IMR-90 (cell line): ENCODE measurements at regions not wholly inside any gene's neighbourhood (a gene's known extent, or its start where the extent isn't known, plus 50 kb on each side); places are given as distances from the start of the nearest gene placed in this dataset.

Source experiments
- ATAC-seq: fragments of 200-7000 bp; cut with Tn5 transposase; 2 replicates; pipeline ENCODE4 v1.9.1; 2020; ENCODE audit warnings: low read depth, mild to moderate bottlenecking, moderate library complexity
- BruUV-seq: library from RNA; stranded (reverse); fragments of 400-500 nt; replicated peaks from 2 replicates; lab custom pipeline; 2021; lab: Mats Ljungman, UMichigan
- CTCF ChIA-PET: fragments of 300-600 bp; formaldehyde crosslinking; extraction: SDS; loops from one replicate; lab custom pipeline; 2021; ENCODE audit warnings: antibody characterized with exemption; lab: Yijun Ruan, JAX
- POLR2A ChIA-PET: fragments of 300-600 bp; sonication (Branson Sonifier 250); formaldehyde crosslinking; loops from one replicate; lab custom pipeline; 2022; ENCODE audit warnings: antibody characterized with exemption; ENCODE audit not compliant: unreplicated experiment; lab: Charles Lee
- DNase-seq: peaks from one replicate; pipeline ENCODE4 v3.0.0; 2013
- H2AFZ ChIP-seq: replicated peaks from 2 replicates; pipeline ENCODE3; 2013; ENCODE audit warnings: low read length, mild to moderate bottlenecking; ENCODE audit not compliant: poor library complexity
- H2AK5ac ChIP-seq: 2 replicates; pipeline ENCODE4 v1.6.1; 2013; ENCODE audit warnings: low read depth, low read length, inconsistent platforms
- H2AK9ac ChIP-seq: replicated peaks from 2 replicates; pipeline ENCODE3; 2013; ENCODE audit warnings: mild to moderate bottlenecking, low read depth, low read length, moderate library complexity; ENCODE audit not compliant: poor library complexity
- H2BK120ac ChIP-seq: 2 replicates; pipeline ENCODE4 v1.6.1; 2013; ENCODE audit warnings: low read depth, low read length, inconsistent platforms
- H2BK15ac ChIP-seq: 3 replicates; pipeline ENCODE4 v1.6.1; 2013; ENCODE audit warnings: low read depth, low read length, inconsistent platforms
- H2BK20ac ChIP-seq: 2 replicates; pipeline ENCODE4 v1.6.1; 2013; ENCODE audit warnings: low read depth, mild to moderate bottlenecking, inconsistent platforms, low read length, moderate library complexity
- H2BK5ac ChIP-seq: 2 replicates; pipeline ENCODE4 v1.6.1; 2013; ENCODE audit warnings: mild to moderate bottlenecking, low read depth, low read length, inconsistent platforms; ENCODE audit not compliant: poor library complexity, severe bottlenecking
- H3K14ac ChIP-seq: replicated peaks from 2 replicates; pipeline ENCODE4 v1.6.1; 2013; ENCODE audit warnings: low read depth, low read length, inconsistent platforms
- H3K18ac ChIP-seq: 2 replicates; pipeline ENCODE4 v1.6.1; 2013; ENCODE audit warnings: low read depth, low read length, control low read depth
- H3K23ac ChIP-seq: 2 replicates; pipeline ENCODE4 v1.6.1; 2013; ENCODE audit warnings: low read depth, low read length, inconsistent platforms
- H3K27ac ChIP-seq: 2 replicates; pipeline ENCODE4 v1.5.1; 2013; ENCODE audit warnings: mild to moderate bottlenecking, control low read depth, low read length; ENCODE audit not compliant: insufficient read depth
- H3K27me3 ChIP-seq: 2 replicates; pipeline ENCODE4 v1.6.1; 2013; ENCODE audit warnings: low read length; ENCODE audit not compliant: control insufficient read depth, insufficient read depth
- H3K36me3 ChIP-seq: 2 replicates; pipeline ENCODE4 v1.6.1; 2013; ENCODE audit warnings: low read length, mixed read lengths; ENCODE audit not compliant: control insufficient read depth, insufficient read depth
- H3K4ac ChIP-seq: 2 replicates; pipeline ENCODE4 v1.6.1; 2013; ENCODE audit warnings: low read depth, low read length, inconsistent platforms
- H3K4me1 ChIP-seq: 2 replicates; pipeline ENCODE4 v1.6.1; 2013; ENCODE audit warnings: low read length, mixed read lengths; ENCODE audit not compliant: control insufficient read depth, insufficient read depth
- H3K4me2 ChIP-seq: 2 replicates; pipeline ENCODE4 v1.6.1; 2013; ENCODE audit warnings: low read depth, mild to moderate bottlenecking, control low read depth, low read length, moderate library complexity
- H3K4me3 ChIP-seq: 2 replicates; pipeline ENCODE4 v1.5.1; 2013; ENCODE audit warnings: low read depth, mild to moderate bottlenecking, control low read depth, low read length, moderate library complexity; ENCODE audit not compliant: insufficient read depth
- H3K56ac ChIP-seq: 2 replicates; pipeline ENCODE4 v1.6.1; 2013; ENCODE audit warnings: low read length, inconsistent platforms; ENCODE audit not compliant: insufficient read depth; ENCODE audit errors: extremely low read depth
- H3K79me1 ChIP-seq, 2 experiments: 2 replicates each; pipeline ENCODE4 v1.6.1; 2013; ENCODE audit warnings: low read length in 2 of 2, inconsistent platforms in 1 of 2, low read depth in 1 of 2
- H3K9ac ChIP-seq: 2 replicates; pipeline ENCODE4 v1.6.1; 2013; ENCODE audit warnings: low read depth, low read length, control low read depth
- H3K9me1 ChIP-seq: 2 replicates; pipeline ENCODE4 v1.6.1; 2013; ENCODE audit warnings: low read length, inconsistent platforms; ENCODE audit not compliant: insufficient read depth
- H3K9me3 ChIP-seq: 2 replicates; pipeline ENCODE4 v1.6.1; 2013; ENCODE audit warnings: low read length; ENCODE audit not compliant: control insufficient read depth, insufficient read depth
- H4K20me1 ChIP-seq: 2 replicates; pipeline ENCODE4 v1.6.1; 2013; ENCODE audit warnings: low read length, inconsistent platforms; ENCODE audit not compliant: insufficient read depth
- H4K5ac ChIP-seq: 2 replicates; pipeline ENCODE4 v1.6.1; 2013; ENCODE audit warnings: mild to moderate bottlenecking, low read depth, low read length, control low read depth
- H4K8ac ChIP-seq, 2 experiments: 2 replicates each; pipeline ENCODE4 v1.6.1; 2013; ENCODE audit warnings: low read depth in 2 of 2, low read length in 2 of 2, control low read depth in 1 of 2, inconsistent platforms in 1 of 2
- H4K91ac ChIP-seq: 2 replicates; pipeline ENCODE4 v1.6.1; 2013; ENCODE audit warnings: low read depth, low read length, inconsistent platforms; ENCODE audit not compliant: insufficient read depth
- MXI1 ChIP-seq: IDR thresholded peaks from 2 replicates; pipeline ENCODE4 v1.6.1; 2012; ENCODE audit warnings: low read depth, mild to moderate bottlenecking, low read length, moderate library complexity, borderline replicate concordance
- WGBS, 2 experiments: methylation state at CpG; one replicate each; pipeline versions ENCODE4 v1.1.5 to v1.1.7; 2013; ENCODE audit warnings: missing lambda C conversion rate in 2 of 2; ENCODE audit not compliant: insufficient read length in 1 of 2; ENCODE audit errors: extremely low coverage in 2 of 2; 5-methylcytosine and 5-hydroxymethylcytosine counted together
- dilution Hi-C: fragments of 300-500 bp; cut with HindIII; formaldehyde crosslinking; loops from one replicate; pipeline ENCODE4 v1.14.3; 2018; ENCODE audit warnings: low sequenced_read_pairs; ENCODE audit not compliant: unreplicated experiment
- in situ Hi-C: fragments of 300-500 bp; cut with MboI; formaldehyde crosslinking; loops from 3 replicates; pipeline ENCODE4 v1.14.3; 2019; ENCODE audit warnings: low sequenced_read_pairs, inconsistent platforms, mixed read lengths
- intact Hi-C: fragments of 100-400 bp; cut with micrococcal nuclease; formaldehyde crosslinking; loops from 2 replicates; pipeline ENCODE4 v1.10.0; 2022

GRCh38 chr9:99348289-99348688 lies 126.2 kb downstream of the SEC61B start:
- Histone ChIP-seq H2BK5ac (no peak overlapping the region), H2BK120ac (no peak overlapping the region), H2BK20ac (no peak overlapping the region), H3K4me1 (peaks cover 7% of the 10 kb centered on the region), H3K9me3 (no peaks in the 10 kb centered on the region), H4K5ac (no peak overlapping the region), H3K18ac (no peak overlapping the region), H3K27ac (no peak overlapping the region), H3K56ac (no peak overlapping the region), H3K9me1 (no peaks in the 10 kb centered on the region), H2AFZ (no peak overlapping the region), H3K79me1 (no peaks in the 10 kb centered on the region), H3K23ac (no peak overlapping the region), H3K4ac (no peak overlapping the region), H4K20me1 (no peaks in the 10 kb centered on the region), H2BK15ac (no peak overlapping the region), H3K27me3 (no peaks in the 10 kb centered on the region), H3K9ac (no peak overlapping the region), H3K4me2 (no peak overlapping the region), H3K14ac (no peak overlapping the region), H2AK5ac (no peak overlapping the region), H3K4me3 (no peak overlapping the region), H3K36me3 (no peaks in the 10 kb centered on the region), H4K91ac (no peak overlapping the region), H2AK9ac (no peak overlapping the region), H4K8ac (no peak overlapping the region)
- intact Hi-C loops (no loop called here), dilution Hi-C loops (no loop called here), in situ Hi-C loops (no loop called here)
- DNase-seq: no peak
- POLR2A ChIA-PET: no interaction called here
- no peak for TF ChIP-seq MXI1
- 88% methylated on average over 1 of the region's 2 CpGs; no CpG with 5 or more reads in 1 of the 2 experiments for WGBS, 2 experiments
- CTCF ChIA-PET: no interaction called here
- no peak for ATAC-seq
- no TSS peak for BruUV-seq
